ENCODE measurements at regions not wholly inside any gene's neighbourhood (a gene's known extent, or its start where the extent isn't known, plus 50 kb on each side); places are given as distances from the start of the nearest gene placed in this dataset.

- TF ChIP-seq CTCF (IDR thresholded peaks at IDR 0.05; ENCODE audit: borderline replicate concordance, extremely low read depth, low read length, poor library complexity, severe bottlenecking) (no peak), EZH2 (IDR thresholded peaks at IDR 0.05; ENCODE audit: borderline replicate concordance, low read depth, low read length, severe bottlenecking) (no peak)
These were observed 68.2 kb downstream of the MAP10 start for GRCh38 chr1:232873412-232873811.

All from DND-41 (cell line).